ENCODE measurements at regions not wholly inside any gene's neighbourhood (a gene's known extent, or its start where the extent isn't known, plus 50 kb on each side); places are given as distances from the start of the nearest gene placed in this dataset.
"Not testable (repeated sequence)": the region's sequence is repeated elsewhere in the genome, so short reads cannot be mapped to it uniquely, and the experiment has no call there.

DNA sequence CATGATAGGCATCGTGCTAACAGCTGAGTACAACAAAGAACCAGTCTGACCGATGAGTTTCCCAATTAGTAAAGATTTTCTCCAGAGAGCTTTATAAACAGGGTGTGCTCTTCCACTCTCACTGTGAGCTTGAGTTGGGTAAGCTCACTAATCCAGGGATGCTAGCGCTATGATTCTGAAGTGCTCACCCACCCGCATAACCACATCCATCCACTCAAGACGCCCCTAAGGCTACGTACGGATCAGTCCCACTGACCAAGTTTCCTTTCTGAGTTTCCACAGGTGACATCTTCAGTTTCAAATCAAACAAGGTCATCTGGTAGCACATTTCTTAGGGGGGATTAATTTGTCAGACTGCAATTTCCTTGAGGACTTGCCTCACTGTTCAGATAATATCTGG, 141.1 kb upstream of the ABI3BP start:
- no peak for DNase-seq

DNA sequence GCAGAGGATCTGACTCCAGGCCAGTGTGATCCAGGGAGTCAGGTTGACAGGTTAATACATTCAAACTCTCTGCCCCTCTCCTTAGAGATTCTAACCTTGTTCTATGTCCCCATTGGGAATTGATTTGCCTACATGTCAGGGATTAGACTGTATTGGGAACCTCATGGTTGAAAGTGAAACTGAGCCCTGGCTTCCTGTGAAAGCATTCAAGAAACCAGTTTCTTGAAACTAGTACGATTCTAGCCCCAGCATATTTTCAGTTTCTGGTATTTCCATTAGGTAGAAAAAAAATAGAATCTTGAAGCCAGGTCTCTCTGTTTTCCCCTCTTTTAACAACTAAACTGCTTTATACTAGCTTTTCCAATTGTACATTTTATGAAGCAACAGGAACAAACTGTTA, 140.4 kb upstream of the ABI3BP start:
- peak; percentile 27 to 61 for DNase-seq

DNA sequence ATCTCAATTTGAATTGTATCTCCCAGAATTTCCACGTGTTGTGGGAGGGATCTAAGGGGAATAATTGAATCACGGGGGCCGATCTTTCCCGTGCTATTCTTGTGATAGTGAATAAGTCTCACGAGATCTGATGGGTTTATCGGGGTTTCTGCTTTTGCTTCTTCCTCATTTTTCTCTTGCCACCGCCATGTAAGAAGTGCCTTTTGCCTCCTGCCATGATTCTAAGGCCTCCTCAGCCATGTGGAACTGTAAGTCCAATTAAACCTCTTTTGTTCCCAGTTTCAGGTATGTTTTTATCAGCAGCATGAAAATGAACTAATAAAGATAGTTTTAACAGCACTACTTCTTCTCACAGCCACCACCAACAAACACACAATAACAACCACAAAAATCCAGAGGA, 140.0 kb upstream of the ABI3BP start:
- DNase-seq = not testable (repeated sequence)

DNA sequence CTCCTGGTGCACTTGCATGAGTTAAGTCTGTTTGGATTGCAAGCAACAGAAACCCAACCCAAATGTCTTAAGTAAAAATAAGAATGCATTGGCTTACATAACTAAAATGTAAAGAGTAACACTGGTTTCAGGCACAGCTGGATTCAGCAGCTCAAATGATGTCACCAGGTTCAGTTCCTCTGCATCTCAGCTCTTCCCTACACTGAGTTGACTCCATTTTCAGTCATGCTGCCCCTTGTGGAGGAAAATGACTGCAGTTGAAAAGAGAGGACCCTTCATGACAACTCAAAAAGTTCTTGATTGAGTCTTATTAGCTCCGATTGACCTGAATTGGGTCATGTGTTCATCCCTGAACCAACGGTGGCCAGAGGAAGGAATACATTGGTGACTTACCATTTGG, 138.5 kb upstream of the ABI3BP start:
- no peak for DNase-seq

DNA sequence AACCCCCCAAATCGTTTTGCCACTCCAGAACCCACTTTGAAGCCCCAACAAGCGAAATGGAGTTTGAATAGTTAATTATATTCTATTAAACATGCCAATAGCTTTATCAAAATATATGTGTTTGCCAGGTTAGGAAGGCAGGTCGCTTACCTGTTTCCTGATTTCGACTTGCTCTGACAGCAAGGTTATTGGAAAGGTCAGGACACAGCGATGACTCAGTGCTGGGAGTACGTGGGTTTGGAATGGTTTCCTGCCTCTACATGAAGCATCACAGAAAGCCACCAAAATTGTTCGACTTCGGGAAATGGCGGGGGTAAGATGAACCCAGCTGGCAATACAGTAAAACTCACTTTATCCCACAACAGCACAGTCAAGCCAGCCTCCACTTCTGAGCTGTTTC, 135.6 kb upstream of the ABI3BP start:
- DNase-seq = no peak

DNA sequence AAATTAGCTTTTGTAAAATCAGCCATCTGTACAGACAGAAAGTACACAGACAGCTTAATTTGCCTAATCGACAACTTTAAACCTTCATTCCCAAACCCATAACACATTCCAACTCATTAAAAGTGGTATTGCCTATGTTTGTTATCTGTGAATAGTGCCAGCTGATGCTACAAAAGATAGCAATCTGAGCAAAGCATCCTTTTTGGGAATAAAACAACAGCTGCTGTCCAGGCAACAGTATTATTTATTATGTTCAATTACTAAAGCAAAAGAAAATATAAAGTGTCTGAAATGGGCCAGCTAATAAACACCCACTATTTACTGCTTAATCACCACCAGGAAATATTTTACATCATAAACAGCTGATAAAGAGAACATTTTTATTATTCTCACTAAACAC, 134.8 kb upstream of the ABI3BP start:
- no peak for DNase-seq

DNA sequence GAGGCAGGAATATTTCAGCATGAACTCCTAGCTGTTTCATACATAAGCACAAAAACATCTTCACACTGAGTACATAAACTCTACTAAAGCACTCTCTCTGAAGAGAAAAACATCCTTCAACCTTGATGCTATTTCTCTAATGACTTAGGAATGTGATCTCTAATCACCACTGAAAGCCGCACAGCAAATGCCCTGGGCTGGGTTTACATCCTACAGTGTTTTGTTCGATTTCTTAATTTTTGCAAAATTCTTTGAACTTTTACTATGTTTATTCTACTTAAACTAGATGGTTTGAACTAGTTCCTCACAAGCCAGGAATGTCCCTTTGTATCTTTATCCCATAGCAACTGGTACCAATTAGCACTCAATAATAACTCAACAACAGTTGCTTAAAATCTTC, 130.9 kb upstream of the ABI3BP start:
- DNase-seq = no peak

DNA sequence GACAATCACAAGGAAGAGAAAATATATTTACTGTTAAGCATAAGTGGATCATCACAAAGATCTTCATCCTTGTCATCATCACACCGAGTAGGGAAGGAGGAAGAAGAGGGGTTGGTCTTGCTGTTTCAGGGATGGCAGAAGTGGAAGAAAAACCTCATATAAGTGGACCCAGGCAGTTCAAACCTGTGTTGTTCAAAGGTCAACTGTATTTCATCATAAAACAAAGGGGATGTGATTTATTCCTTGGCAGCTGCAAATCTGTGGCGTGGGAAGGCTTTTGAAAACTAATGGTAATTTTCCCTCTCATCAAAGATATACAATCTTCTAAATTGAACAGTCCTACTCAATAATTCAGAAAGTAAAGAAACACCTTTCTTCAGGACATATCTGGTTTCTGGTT, 129.9 kb upstream of the ABI3BP start:
- no peak for DNase-seq

DNA sequence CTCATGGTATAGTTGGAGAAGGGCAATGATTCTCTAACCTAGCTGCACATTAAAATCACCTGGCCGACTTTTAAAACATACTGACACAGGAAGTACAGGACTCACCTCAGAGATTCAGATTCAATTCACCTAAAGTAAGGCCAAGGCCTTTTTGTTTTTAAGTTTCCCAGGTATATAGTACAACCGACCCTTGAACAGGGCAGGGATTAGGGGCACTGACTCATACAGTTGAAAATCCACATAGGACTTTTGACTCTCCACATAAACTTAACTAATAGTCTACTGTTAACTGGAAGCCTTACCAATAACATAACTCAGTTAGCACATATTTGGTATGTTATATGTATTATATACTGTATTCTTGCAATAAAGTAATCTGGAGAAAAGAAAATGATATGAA, 129.5 kb upstream of the ABI3BP start:
- no peak for DNase-seq

DNA sequence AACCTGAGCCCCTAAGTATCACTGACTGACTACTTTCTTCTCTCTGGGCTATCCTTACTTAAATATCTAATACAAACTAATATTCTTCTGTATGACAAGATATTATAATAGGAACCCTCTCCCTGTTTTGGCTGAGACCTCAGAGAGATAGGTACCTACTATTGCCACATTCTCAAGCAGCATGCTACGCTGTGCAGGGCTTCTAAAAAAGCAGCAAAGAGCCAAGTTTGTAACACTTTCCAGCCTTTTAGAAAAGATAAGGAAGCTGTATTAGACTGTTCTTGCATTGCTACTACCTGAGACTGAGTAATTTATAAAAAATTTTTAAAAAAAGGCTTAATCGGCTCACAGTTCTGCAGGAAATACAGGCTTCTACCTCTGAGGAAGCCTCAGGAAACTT, 126.8 kb upstream of the ABI3BP start:
- no peak for DNase-seq

DNA sequence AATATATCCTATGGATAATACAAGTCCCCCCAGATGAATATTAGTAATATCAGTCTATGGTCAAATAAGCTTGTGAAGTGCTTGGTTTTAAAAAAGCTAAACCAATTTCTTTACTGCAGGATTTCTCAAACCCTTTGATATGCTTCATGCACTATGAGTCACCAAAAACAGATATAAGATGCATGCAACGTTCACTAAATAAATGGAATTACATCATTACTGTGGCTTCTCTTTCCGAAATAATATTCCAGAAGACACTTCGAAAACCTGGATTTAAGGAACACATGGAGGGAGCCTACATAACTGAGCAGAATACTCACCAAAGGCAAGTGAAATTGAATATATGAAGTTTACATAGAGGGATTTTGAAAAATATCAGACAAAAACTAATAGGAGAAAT, 126.3 kb upstream of the ABI3BP start:
- DNase-seq = no peak

DNA sequence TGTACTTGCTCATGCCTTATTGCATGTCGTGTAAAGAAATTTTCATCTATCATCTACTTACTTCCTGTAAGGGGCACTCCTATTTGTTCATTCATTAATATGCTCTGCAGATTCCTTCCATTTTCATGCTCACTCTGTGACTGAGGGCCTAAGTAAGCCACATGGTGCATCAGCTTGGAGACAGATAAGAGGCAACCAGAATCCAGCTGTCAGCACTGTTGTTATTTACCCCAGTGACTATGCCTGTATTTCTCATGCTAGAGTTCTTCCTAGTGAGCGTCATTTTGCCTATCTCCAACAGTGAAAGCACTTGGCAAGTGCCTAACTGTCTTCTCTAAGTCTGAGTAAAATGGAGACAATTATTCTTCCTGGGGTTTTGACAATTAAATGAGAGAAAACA, 124.8 kb upstream of the ABI3BP start:
- no peak for DNase-seq

DNA sequence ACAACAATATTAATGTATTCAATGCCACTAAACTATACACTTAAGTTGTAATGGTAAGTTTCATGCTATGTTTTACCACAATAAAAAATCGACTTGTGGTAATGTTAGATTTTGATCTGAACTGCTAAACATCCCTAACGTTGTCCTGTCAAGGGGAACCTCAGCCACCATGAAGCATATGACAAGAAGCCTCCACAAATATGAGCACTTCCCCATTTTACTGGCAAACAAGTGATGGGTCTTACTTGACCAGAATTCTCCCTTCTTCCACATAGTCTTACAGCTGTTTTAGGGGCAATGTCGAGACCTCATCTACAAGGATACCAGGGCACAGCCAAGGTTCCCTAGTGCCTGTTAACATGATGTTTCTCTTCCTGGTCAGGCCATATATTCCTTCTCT, 124.2 kb upstream of the ABI3BP start:
- DNase-seq = no peak

DNA sequence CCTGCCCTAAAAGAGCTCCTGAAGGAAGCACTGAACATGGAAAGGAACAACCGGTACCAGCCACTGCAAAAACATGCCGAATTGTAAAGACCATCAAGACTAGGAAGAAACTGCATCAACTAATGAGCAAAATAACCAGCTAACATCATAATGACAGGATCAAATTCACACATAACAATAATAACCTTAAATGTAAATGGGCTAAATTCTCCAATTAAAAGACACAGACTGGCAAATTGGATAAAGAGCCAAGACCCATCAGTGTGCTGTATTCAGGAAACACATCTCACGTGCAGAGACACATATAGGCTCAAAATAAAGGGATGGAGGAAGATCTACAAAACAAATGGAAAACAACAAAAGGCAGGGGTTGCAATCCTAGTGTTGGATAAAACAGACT, 117.1 kb upstream of the ABI3BP start:
- DNase-seq = not testable (repeated sequence)

DNA sequence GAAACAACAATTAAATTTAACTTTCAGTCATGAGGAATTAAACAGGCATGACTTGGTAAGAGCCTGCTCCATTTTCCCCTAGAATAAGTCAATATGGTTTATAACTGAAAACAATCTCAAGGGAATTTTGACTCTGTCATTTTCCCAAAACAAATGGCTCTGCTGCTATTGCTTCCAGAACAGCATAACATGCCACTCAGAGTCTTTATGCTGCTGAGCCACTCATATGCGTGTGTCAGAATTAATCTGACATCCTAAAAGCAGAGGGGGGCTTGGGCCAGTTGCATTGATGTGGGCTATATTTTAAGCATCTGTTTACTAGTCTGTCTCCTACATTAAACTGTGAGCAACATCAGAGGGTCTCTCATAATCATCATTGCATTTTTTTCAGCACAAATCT, 111.1 kb upstream of the ABI3BP start:
- no peak for DNase-seq

DNA sequence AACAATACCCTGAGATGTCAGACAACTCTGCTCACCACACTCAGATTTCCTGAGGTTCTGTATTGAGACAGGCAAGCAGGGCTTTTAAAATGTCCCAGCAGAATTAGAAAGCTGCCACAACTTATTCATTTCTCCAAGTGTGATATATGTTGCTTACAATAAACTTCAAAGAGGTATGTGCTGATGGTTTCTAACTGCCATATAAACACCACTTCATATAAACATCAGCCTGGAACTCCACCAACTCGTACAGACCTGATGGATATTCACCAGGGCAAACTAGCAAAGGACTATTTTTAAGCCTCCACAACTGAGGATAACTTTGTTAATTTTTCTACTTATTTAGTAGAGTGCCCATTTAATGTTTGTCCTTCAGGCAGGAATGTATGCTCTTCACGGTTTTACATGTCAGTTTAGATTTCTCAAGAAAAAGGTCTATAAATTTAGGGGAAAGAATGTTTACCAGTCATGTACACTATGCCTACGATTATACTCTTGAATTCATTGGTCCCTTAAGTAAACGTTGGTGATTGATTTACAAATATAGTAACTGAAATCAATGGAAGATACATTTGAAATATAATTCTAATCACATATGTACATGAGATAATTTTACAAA, 109.6 kb upstream of the ABI3BP start:
- DNase-seq = no peak

DNA sequence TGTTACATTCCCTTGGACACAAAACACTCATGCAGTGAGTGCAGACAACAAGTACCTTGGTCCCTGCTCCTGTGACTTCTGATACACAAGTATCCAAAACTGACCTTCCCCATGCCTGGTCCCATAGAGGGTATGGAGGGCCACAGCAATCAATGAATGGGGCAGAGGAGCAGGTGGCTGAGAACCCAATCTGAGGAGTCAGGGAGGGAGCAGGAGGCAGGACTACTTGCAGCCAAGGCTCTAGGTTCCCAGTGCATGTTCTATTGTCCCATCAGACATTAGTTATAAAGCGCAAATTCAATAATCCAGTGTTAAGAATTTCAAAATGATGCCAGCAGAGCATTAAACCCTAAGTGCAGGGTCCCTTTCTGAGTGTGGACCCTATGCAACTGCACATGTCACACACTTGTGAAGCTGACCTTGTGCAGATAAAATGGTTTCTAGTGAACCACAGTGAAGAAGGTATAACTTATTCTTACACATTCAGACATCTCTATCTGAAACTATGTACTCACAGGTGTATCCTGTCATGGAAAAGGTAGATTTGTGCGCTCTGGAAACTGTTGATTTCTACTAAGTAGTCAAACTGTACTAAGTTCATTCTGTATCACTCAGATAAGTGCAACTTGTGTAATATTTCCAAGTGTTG, 107.3 kb upstream of the ABI3BP start:
- no peak for DNase-seq

DNA sequence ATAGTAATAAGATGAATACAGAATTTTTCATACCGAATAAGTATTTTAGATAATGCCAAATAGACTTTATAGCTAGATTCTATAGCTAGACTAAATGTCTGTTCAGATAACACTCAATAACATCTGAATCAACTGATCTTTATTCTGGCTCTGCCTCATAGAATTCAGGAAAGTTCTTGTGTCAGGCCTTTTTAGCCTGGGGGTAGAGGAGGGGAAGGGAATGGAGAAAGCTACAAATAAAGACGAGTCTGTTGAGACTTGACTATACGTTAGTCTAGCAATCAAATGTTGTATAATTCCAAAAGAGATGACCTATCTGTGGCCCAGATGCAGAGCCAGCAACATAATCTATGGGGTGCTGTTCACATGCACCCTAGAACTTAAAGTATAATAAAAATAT, 106.6 kb upstream of the ABI3BP start:
- DNase-seq = no peak

DNA sequence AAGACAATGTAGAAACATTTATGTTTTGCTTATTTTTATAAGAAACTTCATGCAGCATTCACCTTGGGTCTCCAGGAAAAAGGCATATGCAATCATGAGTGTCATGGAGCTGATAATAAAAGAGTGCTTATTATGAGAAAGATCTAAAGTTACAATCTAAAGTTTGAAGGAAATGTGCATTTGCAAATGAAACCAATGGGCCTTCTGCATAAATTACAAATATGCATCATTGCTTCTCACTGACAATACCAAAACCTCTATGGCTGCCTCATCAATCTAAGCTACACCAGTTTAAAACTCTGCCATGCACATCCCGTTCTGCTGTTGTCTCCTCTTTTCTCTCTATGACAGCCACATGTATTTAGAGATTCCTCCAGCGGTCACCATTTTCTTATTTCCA, 103.2 kb upstream of the ABI3BP start:
- no peak for DNase-seq

DNA sequence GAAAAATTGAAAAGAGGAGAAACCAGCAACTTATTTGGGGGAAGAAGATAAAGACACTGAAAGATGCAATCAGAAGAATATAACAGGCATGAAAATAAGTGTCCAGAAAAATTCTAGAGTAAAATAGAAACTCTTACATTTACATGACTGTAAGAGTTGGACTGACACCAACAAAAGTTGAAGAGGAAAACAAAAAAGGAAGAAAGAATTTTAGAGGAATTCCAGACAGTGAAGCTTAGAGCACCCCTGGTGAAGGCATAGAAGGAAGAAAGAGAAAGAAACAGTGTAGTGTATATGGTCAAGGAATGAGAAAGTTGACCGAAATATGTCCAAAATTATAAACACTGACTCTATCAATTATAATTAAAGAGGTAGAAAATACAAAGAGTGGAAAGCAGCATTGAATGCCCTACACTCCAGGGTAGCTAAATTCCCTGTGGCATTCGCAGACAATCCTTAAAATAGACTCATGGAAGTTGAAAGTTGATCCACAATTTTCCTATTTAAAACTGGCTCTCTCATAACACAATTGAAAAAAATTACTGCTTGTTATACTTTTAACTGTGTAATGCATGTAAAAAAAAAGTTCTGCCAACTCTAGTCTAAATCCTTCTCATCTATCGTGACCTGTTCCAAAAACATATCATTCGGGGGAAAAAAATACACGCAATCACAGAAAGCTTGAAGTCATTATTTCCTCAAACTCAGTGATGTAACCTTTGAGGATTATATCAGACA, 102.6 kb upstream of the ABI3BP start:
- no peak for DNase-seq

DNA sequence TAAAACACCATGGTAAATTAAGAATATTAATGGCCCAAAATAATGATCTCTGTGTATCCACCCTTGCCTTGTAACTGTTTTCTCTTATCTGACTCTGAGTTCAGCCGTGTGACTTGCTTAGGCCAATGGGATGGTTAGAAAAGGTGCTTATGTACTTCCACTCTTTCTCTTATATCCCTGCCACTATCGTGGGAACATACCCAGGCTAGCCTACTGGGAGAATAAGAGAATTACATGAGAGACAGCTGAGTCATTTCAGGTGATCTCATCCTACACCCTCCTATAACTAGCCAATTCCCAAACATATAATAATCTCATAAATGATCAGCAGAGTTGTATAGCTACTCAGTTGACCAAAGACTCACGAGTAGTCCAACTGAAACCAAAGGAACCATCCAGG, 98.3 kb upstream of the ABI3BP start:
- DNase-seq = peak in 1 of 2 experiments; percentile 3

DNA sequence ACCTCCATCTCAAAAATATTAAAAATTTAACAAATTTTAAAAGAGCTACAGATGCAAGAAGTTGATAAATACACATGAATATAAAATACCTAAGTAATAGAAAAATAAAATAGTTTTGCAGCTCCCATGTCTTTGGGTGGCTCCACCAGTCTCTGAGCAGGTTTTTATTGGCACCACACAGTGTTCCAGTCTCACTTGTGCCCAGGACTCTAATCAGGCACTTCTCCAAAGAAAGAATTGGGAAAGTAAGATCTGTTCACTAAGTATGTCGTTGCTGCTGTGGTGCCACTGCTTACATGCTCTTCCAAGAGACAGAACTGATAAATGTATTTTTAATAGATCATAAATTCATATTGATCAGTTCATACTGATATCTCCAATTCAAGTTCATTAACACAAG, 92.5 kb upstream of the ABI3BP start:
- no peak for DNase-seq

DNA sequence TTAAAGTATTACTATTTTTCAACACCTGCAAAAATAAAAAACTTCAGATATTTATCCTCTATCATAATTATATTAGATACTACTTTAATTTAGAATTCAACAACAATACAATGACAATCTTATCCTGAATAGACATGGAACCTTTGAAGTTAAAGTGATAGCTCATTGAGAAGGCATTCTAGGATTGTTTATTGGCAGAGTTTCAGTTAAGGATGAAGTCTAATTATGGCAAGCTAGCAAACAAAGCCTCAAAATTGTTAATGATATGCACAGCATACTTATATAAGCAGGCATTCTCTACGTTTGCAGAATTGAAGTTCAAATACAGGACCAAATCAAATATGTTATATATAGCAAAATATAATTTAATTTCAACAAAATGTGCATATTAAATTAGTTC, 91.2 kb upstream of the ABI3BP start:
- DNase-seq = no peak

DNA sequence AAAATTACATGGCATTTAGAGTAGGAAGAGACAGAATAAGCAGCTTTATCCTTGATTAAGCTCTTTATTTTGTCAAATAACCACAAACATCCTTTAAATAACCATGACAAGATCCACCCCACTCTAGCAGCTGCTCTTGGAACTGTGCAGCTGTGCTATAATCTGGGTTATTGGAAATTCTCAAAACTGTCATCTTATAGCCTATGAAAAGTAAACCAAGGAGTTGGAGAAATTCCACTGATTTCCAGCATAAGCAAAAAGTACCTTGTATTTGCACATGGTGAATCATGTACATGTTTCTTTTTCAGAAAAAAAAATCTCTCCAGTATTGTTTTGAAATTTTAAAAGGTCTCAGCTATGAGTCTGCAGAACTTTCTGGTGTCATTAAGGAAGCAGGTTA, 88.8 kb upstream of the ABI3BP start:
- DNase-seq = no peak

DNA sequence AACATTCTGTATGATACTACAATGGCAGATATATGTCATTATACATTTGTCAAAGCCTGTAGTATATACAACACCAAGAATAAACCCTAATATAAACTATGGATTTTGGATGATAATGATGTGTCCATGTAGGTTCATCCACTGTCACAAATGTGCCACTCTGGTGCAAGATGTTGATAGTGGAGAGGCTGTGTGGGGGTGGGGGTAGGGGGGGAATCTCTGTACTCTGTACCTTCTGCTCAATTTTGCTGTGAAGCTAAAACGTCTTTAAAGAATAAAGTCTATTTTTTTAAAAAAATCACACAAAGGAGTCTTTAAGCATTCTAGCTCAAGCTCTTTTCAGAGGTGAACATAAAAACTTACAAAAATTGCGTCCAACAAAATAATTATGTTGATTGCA, 88.2 kb upstream of the ABI3BP start:
- DNase-seq = no peak
